Loucy (cell line): ENCODE measurements at regions not wholly inside any gene's neighbourhood (a gene's known extent, or its start where the extent isn't known, plus 50 kb on each side); places are given as distances from the start of the nearest gene placed in this dataset.

Experiments used
- H2AFZ ChIP-seq: fragments of 200-600 bp; sonication (generic); 2 replicates; pipeline ENCODE4 v1.6.0; 2016; ENCODE audit warnings: antibody characterized with exemption, mild to moderate bottlenecking, low read length, moderate library complexity
- H3F3A ChIP-seq: fragments of 200-600 bp; 2 replicates; pipeline ENCODE4 v1.6.0; 2016; ENCODE audit warnings: antibody characterized with exemption, low read depth, mild to moderate bottlenecking
- H3K27me3 ChIP-seq: fragments of 200-600 bp; sonication (generic); 2 replicates; pipeline ENCODE4 v1.6.1; 2014; ENCODE audit warnings: low read length, mild to moderate bottlenecking; ENCODE audit not compliant: insufficient read depth, poor library complexity, severe bottlenecking
- H3K36me3 ChIP-seq: fragments of 200-600 bp; sonication (generic); 2 replicates; pipeline ENCODE4 v1.6.1; 2016; ENCODE audit warnings: low read length; ENCODE audit not compliant: insufficient read depth
- H3K4me1 ChIP-seq: fragments of 200-600 bp; sonication (generic); 2 replicates; pipeline ENCODE4 v1.5.1; 2014; ENCODE audit warnings: low read length, mild to moderate bottlenecking; ENCODE audit not compliant: insufficient read depth, poor library complexity, severe bottlenecking
- H3K4me2 ChIP-seq: fragments of 200-600 bp; sonication (generic); 2 replicates; pipeline ENCODE4 v1.6.0; 2014; ENCODE audit warnings: antibody characterized with exemption, low read length, low read depth, mild to moderate bottlenecking; ENCODE audit not compliant: poor library complexity, severe bottlenecking
- H3K4me3 ChIP-seq: fragments of 200-600 bp; sonication (generic); 2 replicates; pipeline ENCODE4 v1.5.1; 2014; ENCODE audit warnings: low read length, mild to moderate bottlenecking, mixed read lengths; ENCODE audit not compliant: poor library complexity, severe bottlenecking
- H3K79me2 ChIP-seq: fragments of 200-600 bp; sonication (generic); 2 replicates; pipeline ENCODE4 v1.6.1; 2014; ENCODE audit warnings: low read length; ENCODE audit not compliant: insufficient read depth
- H3K9ac ChIP-seq: fragments of 200-600 bp; sonication (generic); 2 replicates; pipeline ENCODE4 v1.6.0; 2014; ENCODE audit warnings: mild to moderate bottlenecking, low read depth, low read length, moderate library complexity; ENCODE audit not compliant: poor library complexity, severe bottlenecking
- H3K9me2 ChIP-seq: fragments of 200-600 bp; sonication (generic); replicated peaks from 2 replicates; pipeline ENCODE4 v1.6.1; 2016; ENCODE audit warnings: low read depth, low read length, mixed read lengths
- H3K9me3 ChIP-seq: fragments of 200-600 bp; sonication (generic); 2 replicates; pipeline ENCODE4 v1.6.1; 2014; ENCODE audit warnings: mild to moderate bottlenecking, antibody characterized with exemption, low read length, low read depth; ENCODE audit not compliant: insufficient read depth
- H4K20me1 ChIP-seq: fragments of 200-600 bp; sonication (generic); 2 replicates; pipeline ENCODE4 v1.6.0; 2014; ENCODE audit warnings: antibody characterized with exemption, low read length, mild to moderate bottlenecking; ENCODE audit not compliant: insufficient read depth, poor library complexity, severe bottlenecking
- EZH2phosphoT487 ChIP-seq: fragments of 200-600 bp; IDR thresholded peaks from 2 replicates; pipeline ENCODE4 v1.6.1; 2018; ENCODE audit warnings: antibody characterized with exemption, mild to moderate bottlenecking, moderate library complexity, borderline replicate concordance
- TF ChIP-seq, protein P1 (sequence below): fragments of 200-600 bp; sonication (generic); conservative IDR thresholded peaks from 2 replicates; pipeline ENCODE4 v1.5.1; 2014; ENCODE audit warnings: mild to moderate bottlenecking, antibody characterized with exemption, low read length

- Histone ChIP-seq H3K9me2 (no peaks in the 10 kb centered on the region), H3K36me3 (no peaks in the 10 kb centered on the region), H3K4me1 (peaks cover 6% of the 10 kb centered on the region), H3K4me2 (no peak overlapping the region), H3K4me3 (no peak overlapping the region), H3K27me3 (no peaks in the 10 kb centered on the region), H3F3A (no peaks in the 10 kb centered on the region), H3K9me3 (no peaks in the 10 kb centered on the region), H2AFZ (no peak overlapping the region), H3K79me2 (no peaks in the 10 kb centered on the region), H4K20me1 (no peaks in the 10 kb centered on the region), H3K9ac (no peak overlapping the region)
- TF ChIP-seq EZH2phosphoT487 = no peak
- TF ChIP-seq, protein P1, sequence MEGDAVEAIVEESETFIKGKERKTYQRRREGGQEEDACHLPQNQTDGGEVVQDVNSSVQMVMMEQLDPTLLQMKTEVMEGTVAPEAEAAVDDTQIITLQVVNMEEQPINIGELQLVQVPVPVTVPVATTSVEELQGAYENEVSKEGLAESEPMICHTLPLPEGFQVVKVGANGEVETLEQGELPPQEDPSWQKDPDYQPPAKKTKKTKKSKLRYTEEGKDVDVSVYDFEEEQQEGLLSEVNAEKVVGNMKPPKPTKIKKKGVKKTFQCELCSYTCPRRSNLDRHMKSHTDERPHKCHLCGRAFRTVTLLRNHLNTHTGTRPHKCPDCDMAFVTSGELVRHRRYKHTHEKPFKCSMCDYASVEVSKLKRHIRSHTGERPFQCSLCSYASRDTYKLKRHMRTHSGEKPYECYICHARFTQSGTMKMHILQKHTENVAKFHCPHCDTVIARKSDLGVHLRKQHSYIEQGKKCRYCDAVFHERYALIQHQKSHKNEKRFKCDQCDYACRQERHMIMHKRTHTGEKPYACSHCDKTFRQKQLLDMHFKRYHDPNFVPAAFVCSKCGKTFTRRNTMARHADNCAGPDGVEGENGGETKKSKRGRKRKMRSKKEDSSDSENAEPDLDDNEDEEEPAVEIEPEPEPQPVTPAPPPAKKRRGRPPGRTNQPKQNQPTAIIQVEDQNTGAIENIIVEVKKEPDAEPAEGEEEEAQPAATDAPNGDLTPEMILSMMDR = no peak
These were observed 319.3 kb upstream of the UBE2E3 start for GRCh38 chr2:180660881-180661685.

DNA sequence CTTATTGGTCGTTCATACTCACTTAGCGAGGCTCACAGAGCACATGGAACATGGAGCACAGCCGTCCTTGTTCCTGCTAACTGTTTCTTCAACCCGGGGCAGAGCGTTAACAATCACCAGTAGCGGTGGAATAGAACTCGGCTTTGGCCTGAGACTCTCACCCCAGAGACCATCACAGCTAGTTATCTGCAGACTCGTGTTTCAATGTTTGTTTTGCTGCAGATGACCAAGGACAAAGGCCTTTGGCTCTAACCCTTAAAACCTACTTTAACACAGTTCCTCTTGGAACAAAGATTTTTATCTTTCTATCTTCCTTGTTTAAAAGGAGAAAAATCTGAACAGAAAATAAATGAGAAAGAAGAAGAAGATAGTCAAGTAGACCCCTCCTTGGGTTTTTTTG lies 320.2 kb upstream of the UBE2E3 start:
- Histone ChIP-seq H2AFZ (no peak overlapping the region), H3K27me3 (no peaks in the 10 kb centered on the region), H3K4me3 (no peak overlapping the region), H3K4me1 (peaks cover 6% of the 10 kb centered on the region), H4K20me1 (no peaks in the 10 kb centered on the region), H3K9me3 (no peaks in the 10 kb centered on the region), H3K9me2 (no peaks in the 10 kb centered on the region), H3K36me3 (no peaks in the 10 kb centered on the region), H3K9ac (no peak overlapping the region), H3K79me2 (no peaks in the 10 kb centered on the region), H3K4me2 (no peak overlapping the region), H3F3A (no peaks in the 10 kb centered on the region)
- TF ChIP-seq, protein P1 = no peak
- no peak for TF ChIP-seq EZH2phosphoT487

DNA sequence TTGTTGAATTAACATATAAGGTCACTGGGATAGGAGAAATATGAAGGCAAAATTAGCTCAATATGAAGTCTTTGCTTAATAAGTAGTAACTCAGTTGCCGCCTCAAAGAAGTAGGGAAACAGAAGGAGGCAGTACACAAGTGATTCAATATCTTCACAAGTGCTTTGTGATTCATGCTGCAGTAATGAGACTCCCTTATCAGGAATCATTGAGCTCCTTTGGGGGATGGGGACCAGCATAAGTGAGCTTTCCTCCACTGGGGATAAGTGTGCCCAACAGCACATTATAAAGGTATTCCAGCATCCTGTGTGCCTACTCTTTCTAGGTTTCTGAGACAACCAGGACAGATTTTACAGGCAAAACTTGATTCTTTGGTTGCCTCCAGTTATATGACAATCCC lies 323.4 kb upstream of the UBE2E3 start:
- no peak overlapping the region for H3K4me3 ChIP-seq
- H3K9me2 ChIP-seq = no peaks in the 10 kb centered on the region
- no peaks in the 10 kb centered on the region for H4K20me1 ChIP-seq
- H3K4me2 ChIP-seq = no peak overlapping the region
- no peaks in the 10 kb centered on the region for H3K9me3 ChIP-seq
- no peaks in the 10 kb centered on the region for H3K79me2 ChIP-seq
- H3K9ac ChIP-seq = no peak overlapping the region
- TF ChIP-seq EZH2phosphoT487 = no peak
- TF ChIP-seq, protein P1 = no peak
- H3K36me3 ChIP-seq = no peaks in the 10 kb centered on the region
- H3K4me1 ChIP-seq = no peaks in the 10 kb centered on the region
- no peaks in the 10 kb centered on the region for H3F3A ChIP-seq
- H2AFZ ChIP-seq = no peak overlapping the region
- no peaks in the 10 kb centered on the region for H3K27me3 ChIP-seq
